Erythroblast (primary cell): ENCODE measurements at regions not wholly inside any gene's neighbourhood (a gene's known extent, or its start where the extent isn't known, plus 50 kb on each side); places are given as distances from the start of the nearest gene placed in this dataset.

ENCODE experiments used
- GATA1 ChIP-seq: IDR thresholded peaks from 2 replicates; pipeline ENCODE4 v1.6.1; 2011; ENCODE audit warnings: low read depth, mild to moderate bottlenecking, control low read depth, low read length, moderate library complexity
- POLR2A ChIP-seq: IDR thresholded peaks from 2 replicates; pipeline ENCODE4 v1.6.1; 2011; ENCODE audit warnings: mild to moderate bottlenecking, low read length

DNA sequence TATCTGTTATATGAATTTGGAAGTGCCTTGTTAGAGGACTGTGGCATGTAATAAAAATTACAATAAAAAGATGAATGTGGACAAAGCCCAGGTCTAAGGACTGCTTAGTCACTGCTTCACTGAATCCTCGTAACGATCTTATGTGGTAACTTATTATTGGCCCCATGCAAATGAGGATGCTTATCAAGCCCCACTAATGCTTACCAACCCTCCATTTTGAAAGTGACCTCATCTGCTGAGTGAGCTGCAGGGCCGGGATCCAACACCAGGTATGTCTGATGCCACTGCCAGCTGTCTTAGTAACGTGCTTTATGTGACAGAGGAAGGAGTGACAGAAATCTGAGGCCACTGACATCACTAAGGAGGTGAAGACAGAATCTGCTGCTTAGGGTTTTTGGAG, 65.3 kb upstream of the CCDC85A start:
- no peak for TF ChIP-seq POLR2A
- TF ChIP-seq GATA1 = no peak
